GM23338 (cell line): ENCODE measurements at regions not wholly inside any gene's neighbourhood (a gene's known extent, or its start where the extent isn't known, plus 50 kb on each side); places are given as distances from the start of the nearest gene placed in this dataset.

Experiments used
- ATAC-seq: fragments of 200-7000 bp; cut with Tn5 transposase; 3 replicates; pipeline ENCODE4 v1.9.1; 2020
- DNase-seq: peaks from one replicate; pipeline ENCODE4 v3.0.0-alpha.2; 2015; ENCODE audit warnings: low spot score
- H2AFZ ChIP-seq: fragments of 200-600 bp; sonication (generic); 2 replicates; pipeline ENCODE4 v1.8.0; 2016; ENCODE audit warnings: antibody characterized with exemption, mild to moderate bottlenecking, moderate library complexity
- H3F3A ChIP-seq: fragments of 200-600 bp; sonication (generic); replicated peaks from 2 replicates; pipeline ENCODE4 v1.8.0; 2017; ENCODE audit warnings: antibody characterized with exemption, mixed run types, low read depth
- H3K27ac ChIP-seq: fragments of 200-600 bp; sonication (generic); 2 replicates; pipeline ENCODE4 v1.6.1; 2016; ENCODE audit warnings: low read depth
- H3K27me3 ChIP-seq: fragments of 200-600 bp; sonication (generic); 2 replicates; pipeline ENCODE4 v1.8.0; 2016; ENCODE audit warnings: mild to moderate bottlenecking, mixed run types, moderate library complexity; ENCODE audit not compliant: insufficient read depth
- H3K36me3 ChIP-seq: fragments of 200-600 bp; sonication (generic); 2 replicates; pipeline ENCODE4 v1.8.0; 2016; ENCODE audit warnings: mild to moderate bottlenecking; ENCODE audit not compliant: insufficient read depth
- H3K4me1 ChIP-seq: fragments of 200-600 bp; sonication (generic); 2 replicates; pipeline ENCODE4 v1.8.0; 2016; ENCODE audit warnings: mild to moderate bottlenecking, moderate library complexity; ENCODE audit not compliant: insufficient read depth
- H3K4me2 ChIP-seq: fragments of 200-600 bp; sonication (generic); 2 replicates; pipeline ENCODE4 v1.7.1; 2017; ENCODE audit warnings: mixed run types
- H3K4me3 ChIP-seq: fragments of 200-600 bp; sonication (generic); 2 replicates; pipeline ENCODE4 v1.6.1; 2016; ENCODE audit warnings: mixed run types
- H3K79me2 ChIP-seq: fragments of 200-600 bp; sonication (generic); replicated peaks from 2 replicates; pipeline ENCODE4 v1.8.0; 2017; ENCODE audit warnings: mild to moderate bottlenecking; ENCODE audit not compliant: insufficient read depth
- H3K9me2 ChIP-seq: fragments of 200-600 bp; sonication (generic); 2 replicates; pipeline ENCODE4 v1.8.0; 2017; ENCODE audit not compliant: insufficient read depth
- H4K20me1 ChIP-seq: fragments of 200-600 bp; sonication (generic); replicated peaks from 2 replicates; pipeline ENCODE4 v1.8.0; 2017; ENCODE audit warnings: mild to moderate bottlenecking; ENCODE audit not compliant: insufficient read depth
- H3K27ac Mint-ChIP-seq: 2 replicates; pipeline ENCODE4 v1.8.0; 2020; ENCODE audit warnings: inconsistent platforms, mild to moderate bottlenecking, moderate library complexity, mixed read lengths
- H3K27me3 Mint-ChIP-seq: 3 replicates; pipeline ENCODE4 v1.8.0; 2022; ENCODE audit warnings: low read depth, mild to moderate bottlenecking, moderate library complexity, mixed read lengths, inconsistent platforms; ENCODE audit not compliant: insufficient read depth, poor library complexity
- H3K36me3 Mint-ChIP-seq: 3 replicates; pipeline ENCODE4 v1.8.0; 2021; ENCODE audit warnings: low read depth, mild to moderate bottlenecking, inconsistent platforms, moderate library complexity, mixed read lengths
- H3K4me1 Mint-ChIP-seq: 3 replicates; pipeline ENCODE4 v1.8.0; 2020; ENCODE audit warnings: mild to moderate bottlenecking, inconsistent platforms, mixed read lengths
- H3K4me3 Mint-ChIP-seq: 3 replicates; pipeline ENCODE4 v1.8.0; 2021; ENCODE audit warnings: moderate library complexity, mild to moderate bottlenecking, inconsistent platforms, mixed read lengths
- H3K9me3 Mint-ChIP-seq: 3 replicates; pipeline ENCODE4 v1.8.0; 2020; ENCODE audit warnings: moderate library complexity, mild to moderate bottlenecking, inconsistent platforms, mixed read lengths
- CREB1 ChIP-seq: fragments of 250-450 bp; sonication (Bioruptor Pico); IDR thresholded peaks from 2 replicates; pipeline ENCODE4 v1.5.0; 2020; ENCODE audit warnings: low read depth, mild to moderate bottlenecking, moderate library complexity
- EZH2 ChIP-seq: fragments of 200-600 bp; sonication (generic); IDR thresholded peaks from one replicate; pipeline ENCODE4 v1.8.0; 2017; ENCODE audit warnings: antibody characterized with exemption, mild to moderate bottlenecking, low read depth; ENCODE audit not compliant: unreplicated experiment
- EZH2phosphoT487 ChIP-seq: fragments of 200-600 bp; sonication (generic); IDR thresholded peaks from one replicate; pipeline ENCODE4 v1.8.1; 2018; ENCODE audit warnings: antibody characterized with exemption; ENCODE audit not compliant: unreplicated experiment
- JUNB ChIP-seq: IDR thresholded peaks from one replicate; pipeline ENCODE4 v1.6.1; 2016; ENCODE audit warnings: antibody characterized with exemption; ENCODE audit not compliant: unreplicated experiment
- NANOG ChIP-seq: IDR thresholded peaks from 2 replicates; pipeline ENCODE4 v1.6.1; 2016; ENCODE audit warnings: antibody characterized with exemption, borderline replicate concordance
- POLR2AphosphoS5 ChIP-seq: IDR thresholded peaks from 2 replicates; pipeline ENCODE4 v1.6.1; 2016; ENCODE audit warnings: antibody characterized with exemption, low read depth
- STAT1 ChIP-seq: IDR thresholded peaks from one replicate; pipeline ENCODE4 v1.6.1; 2016; ENCODE audit warnings: antibody characterized with exemption; ENCODE audit not compliant: unreplicated experiment
- ZNF114 ChIP-seq: fragments of 250-450 bp; sonication (Bioruptor Pico); IDR thresholded peaks from 2 replicates; pipeline ENCODE4 v1.5.0; 2020; ENCODE audit warnings: mild to moderate bottlenecking, moderate library complexity
- ZNF331 ChIP-seq: fragments of 250-450 bp; sonication (Bioruptor Pico); IDR thresholded peaks from 2 replicates; pipeline ENCODE4 v1.5.0; 2020; ENCODE audit warnings: low read depth, mild to moderate bottlenecking, moderate library complexity
- TF ChIP-seq, protein P1 (sequence below): fragments of 250-450 bp; sonication (Bioruptor Pico); IDR thresholded peaks from 2 replicates; pipeline ENCODE4 v1.5.0; 2020; ENCODE audit warnings: mild to moderate bottlenecking, moderate library complexity
- TF ChIP-seq, protein P2 (sequence below): IDR thresholded peaks from one replicate; pipeline ENCODE4 v1.6.1; 2018; ENCODE audit warnings: antibody characterized with exemption; ENCODE audit not compliant: unreplicated experiment
- TF ChIP-seq, protein P3 (sequence below), 2 experiments: fragments of 200-600 bp in 1 of 2; sonication (generic) in 1 of 2; conservative IDR thresholded peaks; 2 replicates each; pipeline versions ENCODE4 v1.5.1 to v1.6.1; 2016 to 2017; ENCODE audit warnings: antibody characterized with exemption in 2 of 2, low read depth in 2 of 2, mild to moderate bottlenecking in 2 of 2, moderate library complexity in 1 of 2
- TF ChIP-seq, protein P4 (sequence below): IDR thresholded peaks from 2 replicates; pipeline ENCODE4 v1.6.1; 2016; ENCODE audit warnings: antibody characterized with exemption

DNA sequence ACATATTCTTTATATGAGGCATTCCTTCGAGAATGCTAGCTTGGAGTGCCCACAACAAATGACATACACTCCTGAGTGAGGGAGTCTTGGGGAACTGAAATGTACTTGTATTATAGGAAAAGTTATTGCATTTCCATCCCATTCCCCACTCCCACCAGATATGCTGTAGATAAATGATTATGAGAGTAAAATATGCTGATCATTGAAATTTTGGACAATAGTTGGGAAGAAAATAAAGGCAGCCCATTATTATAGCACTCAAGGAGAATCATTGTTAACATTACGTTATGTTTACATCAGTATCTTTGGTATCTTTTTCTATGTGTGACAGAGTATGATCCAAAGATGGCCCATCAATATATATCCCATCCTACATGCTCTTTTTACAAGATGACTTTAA, 194.4 kb downstream of the GATA3 start:
- H3K9me3 Mint-ChIP-seq = peaks cover 3% of the 10 kb centered on the region; the same call in 1 of the 3 replicates
- TF ChIP-seq JUNB (no peak), STAT1 (no peak), EZH2phosphoT487 (no peak), NANOG (no peak), EZH2 (no peak), CREB1 (CRISPR knock-in tag) (no peak), ZNF114 (CRISPR knock-in tag) (no peak), POLR2AphosphoS5 (no peak), ZNF331 (CRISPR knock-in tag) (no peak)
- TF ChIP-seq, protein P1, sequence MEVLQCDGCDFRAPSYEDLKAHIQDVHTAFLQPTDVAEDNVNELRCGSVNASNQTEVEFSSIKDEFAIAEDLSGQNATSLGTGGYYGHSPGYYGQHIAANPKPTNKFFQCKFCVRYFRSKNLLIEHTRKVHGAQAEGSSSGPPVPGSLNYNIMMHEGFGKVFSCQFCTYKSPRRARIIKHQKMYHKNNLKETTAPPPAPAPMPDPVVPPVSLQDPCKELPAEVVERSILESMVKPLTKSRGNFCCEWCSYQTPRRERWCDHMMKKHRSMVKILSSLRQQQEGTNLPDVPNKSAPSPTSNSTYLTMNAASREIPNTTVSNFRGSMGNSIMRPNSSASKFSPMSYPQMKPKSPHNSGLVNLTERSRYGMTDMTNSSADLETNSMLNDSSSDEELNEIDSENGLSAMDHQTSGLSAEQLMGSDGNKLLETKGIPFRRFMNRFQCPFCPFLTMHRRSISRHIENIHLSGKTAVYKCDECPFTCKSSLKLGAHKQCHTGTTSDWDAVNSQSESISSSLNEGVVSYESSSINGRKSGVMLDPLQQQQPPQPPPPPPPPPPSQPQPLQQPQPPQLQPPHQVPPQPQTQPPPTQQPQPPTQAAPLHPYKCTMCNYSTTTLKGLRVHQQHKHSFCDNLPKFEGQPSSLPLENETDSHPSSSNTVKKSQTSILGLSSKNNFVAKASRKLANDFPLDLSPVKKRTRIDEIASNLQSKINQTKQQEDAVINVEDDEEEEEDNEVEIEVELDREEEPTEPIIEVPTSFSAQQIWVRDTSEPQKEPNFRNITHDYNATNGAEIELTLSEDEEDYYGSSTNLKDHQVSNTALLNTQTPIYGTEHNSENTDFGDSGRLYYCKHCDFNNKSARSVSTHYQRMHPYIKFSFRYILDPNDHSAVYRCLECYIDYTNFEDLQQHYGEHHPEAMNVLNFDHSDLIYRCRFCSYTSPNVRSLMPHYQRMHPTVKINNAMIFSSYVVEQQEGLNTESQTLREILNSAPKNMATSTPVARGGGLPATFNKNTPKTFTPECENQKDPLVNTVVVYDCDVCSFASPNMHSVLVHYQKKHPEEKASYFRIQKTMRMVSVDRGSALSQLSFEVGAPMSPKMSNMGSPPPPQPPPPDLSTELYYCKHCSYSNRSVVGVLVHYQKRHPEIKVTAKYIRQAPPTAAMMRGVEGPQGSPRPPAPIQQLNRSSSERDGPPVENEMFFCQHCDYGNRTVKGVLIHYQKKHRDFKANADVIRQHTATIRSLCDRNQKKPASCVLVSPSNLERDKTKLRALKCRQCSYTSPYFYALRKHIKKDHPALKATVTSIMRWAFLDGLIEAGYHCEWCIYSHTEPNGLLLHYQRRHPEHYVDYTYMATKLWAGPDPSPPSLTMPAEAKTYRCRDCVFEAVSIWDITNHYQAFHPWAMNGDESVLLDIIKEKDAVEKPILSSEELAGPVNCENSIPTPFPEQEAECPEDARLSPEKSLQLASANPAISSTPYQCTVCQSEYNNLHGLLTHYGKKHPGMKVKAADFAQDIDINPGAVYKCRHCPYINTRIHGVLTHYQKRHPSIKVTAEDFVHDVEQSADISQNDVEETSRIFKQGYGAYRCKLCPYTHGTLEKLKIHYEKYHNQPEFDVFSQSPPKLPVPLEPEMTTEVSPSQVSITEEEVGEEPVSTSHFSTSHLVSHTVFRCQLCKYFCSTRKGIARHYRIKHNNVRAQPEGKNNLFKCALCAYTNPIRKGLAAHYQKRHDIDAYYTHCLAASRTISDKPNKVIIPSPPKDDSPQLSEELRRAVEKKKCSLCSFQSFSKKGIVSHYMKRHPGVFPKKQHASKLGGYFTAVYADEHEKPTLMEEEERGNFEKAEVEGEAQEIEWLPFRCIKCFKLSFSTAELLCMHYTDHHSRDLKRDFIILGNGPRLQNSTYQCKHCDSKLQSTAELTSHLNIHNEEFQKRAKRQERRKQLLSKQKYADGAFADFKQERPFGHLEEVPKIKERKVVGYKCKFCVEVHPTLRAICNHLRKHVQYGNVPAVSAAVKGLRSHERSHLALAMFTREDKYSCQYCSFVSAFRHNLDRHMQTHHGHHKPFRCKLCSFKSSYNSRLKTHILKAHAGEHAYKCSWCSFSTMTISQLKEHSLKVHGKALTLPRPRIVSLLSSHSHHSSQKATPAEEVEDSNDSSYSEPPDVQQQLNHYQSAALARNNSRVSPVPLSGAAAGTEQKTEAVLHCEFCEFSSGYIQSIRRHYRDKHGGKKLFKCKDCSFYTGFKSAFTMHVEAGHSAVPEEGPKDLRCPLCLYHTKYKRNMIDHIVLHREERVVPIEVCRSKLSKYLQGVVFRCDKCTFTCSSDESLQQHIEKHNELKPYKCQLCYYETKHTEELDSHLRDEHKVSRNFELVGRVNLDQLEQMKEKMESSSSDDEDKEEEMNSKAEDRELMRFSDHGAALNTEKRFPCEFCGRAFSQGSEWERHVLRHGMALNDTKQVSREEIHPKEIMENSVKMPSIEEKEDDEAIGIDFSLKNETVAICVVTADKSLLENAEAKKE (CRISPR knock-in tag) = no peak
- TF ChIP-seq, protein P2, sequence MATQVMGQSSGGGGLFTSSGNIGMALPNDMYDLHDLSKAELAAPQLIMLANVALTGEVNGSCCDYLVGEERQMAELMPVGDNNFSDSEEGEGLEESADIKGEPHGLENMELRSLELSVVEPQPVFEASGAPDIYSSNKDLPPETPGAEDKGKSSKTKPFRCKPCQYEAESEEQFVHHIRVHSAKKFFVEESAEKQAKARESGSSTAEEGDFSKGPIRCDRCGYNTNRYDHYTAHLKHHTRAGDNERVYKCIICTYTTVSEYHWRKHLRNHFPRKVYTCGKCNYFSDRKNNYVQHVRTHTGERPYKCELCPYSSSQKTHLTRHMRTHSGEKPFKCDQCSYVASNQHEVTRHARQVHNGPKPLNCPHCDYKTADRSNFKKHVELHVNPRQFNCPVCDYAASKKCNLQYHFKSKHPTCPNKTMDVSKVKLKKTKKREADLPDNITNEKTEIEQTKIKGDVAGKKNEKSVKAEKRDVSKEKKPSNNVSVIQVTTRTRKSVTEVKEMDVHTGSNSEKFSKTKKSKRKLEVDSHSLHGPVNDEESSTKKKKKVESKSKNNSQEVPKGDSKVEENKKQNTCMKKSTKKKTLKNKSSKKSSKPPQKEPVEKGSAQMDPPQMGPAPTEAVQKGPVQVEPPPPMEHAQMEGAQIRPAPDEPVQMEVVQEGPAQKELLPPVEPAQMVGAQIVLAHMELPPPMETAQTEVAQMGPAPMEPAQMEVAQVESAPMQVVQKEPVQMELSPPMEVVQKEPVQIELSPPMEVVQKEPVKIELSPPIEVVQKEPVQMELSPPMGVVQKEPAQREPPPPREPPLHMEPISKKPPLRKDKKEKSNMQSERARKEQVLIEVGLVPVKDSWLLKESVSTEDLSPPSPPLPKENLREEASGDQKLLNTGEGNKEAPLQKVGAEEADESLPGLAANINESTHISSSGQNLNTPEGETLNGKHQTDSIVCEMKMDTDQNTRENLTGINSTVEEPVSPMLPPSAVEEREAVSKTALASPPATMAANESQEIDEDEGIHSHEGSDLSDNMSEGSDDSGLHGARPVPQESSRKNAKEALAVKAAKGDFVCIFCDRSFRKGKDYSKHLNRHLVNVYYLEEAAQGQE = no peak
- TF ChIP-seq, protein P3, sequence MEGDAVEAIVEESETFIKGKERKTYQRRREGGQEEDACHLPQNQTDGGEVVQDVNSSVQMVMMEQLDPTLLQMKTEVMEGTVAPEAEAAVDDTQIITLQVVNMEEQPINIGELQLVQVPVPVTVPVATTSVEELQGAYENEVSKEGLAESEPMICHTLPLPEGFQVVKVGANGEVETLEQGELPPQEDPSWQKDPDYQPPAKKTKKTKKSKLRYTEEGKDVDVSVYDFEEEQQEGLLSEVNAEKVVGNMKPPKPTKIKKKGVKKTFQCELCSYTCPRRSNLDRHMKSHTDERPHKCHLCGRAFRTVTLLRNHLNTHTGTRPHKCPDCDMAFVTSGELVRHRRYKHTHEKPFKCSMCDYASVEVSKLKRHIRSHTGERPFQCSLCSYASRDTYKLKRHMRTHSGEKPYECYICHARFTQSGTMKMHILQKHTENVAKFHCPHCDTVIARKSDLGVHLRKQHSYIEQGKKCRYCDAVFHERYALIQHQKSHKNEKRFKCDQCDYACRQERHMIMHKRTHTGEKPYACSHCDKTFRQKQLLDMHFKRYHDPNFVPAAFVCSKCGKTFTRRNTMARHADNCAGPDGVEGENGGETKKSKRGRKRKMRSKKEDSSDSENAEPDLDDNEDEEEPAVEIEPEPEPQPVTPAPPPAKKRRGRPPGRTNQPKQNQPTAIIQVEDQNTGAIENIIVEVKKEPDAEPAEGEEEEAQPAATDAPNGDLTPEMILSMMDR (conservative IDR thresholded peaks at IDR 0.05; ENCODE audit: low read depth in 2 of 2) = no peak
- TF ChIP-seq, protein P4, sequence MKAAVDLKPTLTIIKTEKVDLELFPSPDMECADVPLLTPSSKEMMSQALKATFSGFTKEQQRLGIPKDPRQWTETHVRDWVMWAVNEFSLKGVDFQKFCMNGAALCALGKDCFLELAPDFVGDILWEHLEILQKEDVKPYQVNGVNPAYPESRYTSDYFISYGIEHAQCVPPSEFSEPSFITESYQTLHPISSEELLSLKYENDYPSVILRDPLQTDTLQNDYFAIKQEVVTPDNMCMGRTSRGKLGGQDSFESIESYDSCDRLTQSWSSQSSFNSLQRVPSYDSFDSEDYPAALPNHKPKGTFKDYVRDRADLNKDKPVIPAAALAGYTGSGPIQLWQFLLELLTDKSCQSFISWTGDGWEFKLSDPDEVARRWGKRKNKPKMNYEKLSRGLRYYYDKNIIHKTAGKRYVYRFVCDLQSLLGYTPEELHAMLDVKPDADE = no peak
- no peaks in the 10 kb centered on the region for H3K27me3 ChIP-seq
- H3K4me3 Mint-ChIP-seq = no peak overlapping the region
- H3K4me3 ChIP-seq = no peak overlapping the region
- no peaks in the 10 kb centered on the region for H3K36me3 ChIP-seq
- H3F3A ChIP-seq = no peaks in the 10 kb centered on the region
- no peak overlapping the region for H3K27ac ChIP-seq
- H3K4me2 ChIP-seq = no peak overlapping the region
- H3K36me3 Mint-ChIP-seq = no peaks in the 10 kb centered on the region
- no peaks in the 10 kb centered on the region for H3K27me3 Mint-ChIP-seq
- H3K4me1 ChIP-seq = no peaks in the 10 kb centered on the region
- H3K4me1 Mint-ChIP-seq = no peaks in the 10 kb centered on the region
- H3K79me2 ChIP-seq = no peaks in the 10 kb centered on the region
- no peak for DNase-seq
- no peak for ATAC-seq
- H4K20me1 ChIP-seq = no peaks in the 10 kb centered on the region
- no peak overlapping the region for H3K27ac Mint-ChIP-seq
- H3K9me2 ChIP-seq = peaks cover 8% of the 10 kb centered on the region
- no peak overlapping the region for H2AFZ ChIP-seq
